ENCODE measurements at regions not wholly inside any gene's neighbourhood (a gene's known extent, or its start where the extent isn't known, plus 50 kb on each side); places are given as distances from the start of the nearest gene placed in this dataset.

- no peaks in the 10 kb centered on the region for H3K9me3 ChIP-seq
- no peak overlapping the region for H3K27ac ChIP-seq
- no peak overlapping the region for H3K4me3 ChIP-seq
- H3K27me3 ChIP-seq = no peaks in the 10 kb centered on the region
- intact Hi-C loops (cut with DNase I) = no loop called here
- H3K36me3 ChIP-seq = no peaks in the 10 kb centered on the region
- no peaks in the 10 kb centered on the region for H3K4me1 ChIP-seq
- TF ChIP-seq POLR2AphosphoS5 (IDR thresholded peaks at IDR 0.05; ENCODE audit: insufficient read depth in 1 of 2, low read depth in 1 of 2) (no peak), POLR2A (IDR thresholded peaks at IDR 0.05) (no peak), CTCF (IDR thresholded peaks at IDR 0.05) (no peak)
- DNase-seq (ENCODE audit: extremely low spot score in 2 of 2) = no peak
Measured at GRCh38 chr1:99500541-99500940, 145.4 kb upstream of the PALMD start.

- H3K9me3 ChIP-seq = no peaks in the 10 kb centered on the region
- no peak for TF ChIP-seq POLR2AphosphoS5 (IDR thresholded peaks at IDR 0.05; ENCODE audit: insufficient read depth in 1 of 2, low read depth in 1 of 2)
- TF ChIP-seq CTCF (IDR thresholded peaks at IDR 0.05) = no peak
- TF ChIP-seq POLR2A (IDR thresholded peaks at IDR 0.05) = no peak
- intact Hi-C loops (cut with DNase I) = no loop called here
- no peak overlapping the region for H3K27ac ChIP-seq
- no peak overlapping the region for H3K4me3 ChIP-seq
- no peaks in the 10 kb centered on the region for H3K4me1 ChIP-seq
- no peaks in the 10 kb centered on the region for H3K36me3 ChIP-seq
- no peak for DNase-seq (ENCODE audit: extremely low spot score in 2 of 2)
- no peaks in the 10 kb centered on the region for H3K27me3 ChIP-seq
Measured at GRCh38 chr1:99501871-99502270, 144.0 kb upstream of the PALMD start.

DNA sequence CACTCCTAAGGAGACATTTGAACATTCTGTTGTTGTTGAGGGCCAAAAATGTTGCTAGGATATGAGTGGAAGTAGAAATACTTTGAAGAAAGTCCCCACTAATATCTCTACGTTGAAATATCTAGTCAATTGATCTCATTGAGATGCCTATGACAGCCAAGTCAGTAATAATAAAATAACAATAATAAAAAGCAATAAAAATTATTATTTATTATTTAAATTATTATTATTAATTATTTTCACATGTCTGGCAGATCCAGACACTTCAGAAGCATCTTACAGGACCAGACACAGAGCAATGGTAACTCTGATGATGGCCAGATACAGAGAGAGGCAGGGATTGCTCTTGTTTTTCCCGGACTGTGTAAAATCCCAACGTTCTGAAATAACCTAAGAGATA is 143.5 kb upstream of the PALMD start:
- Histone ChIP-seq H3K4me3 (no peak overlapping the region), H3K36me3 (no peaks in the 10 kb centered on the region), H3K27ac (no peak overlapping the region), H3K9me3 (no peaks in the 10 kb centered on the region), H3K27me3 (no peaks in the 10 kb centered on the region), H3K4me1 (no peaks in the 10 kb centered on the region)
- DNase-seq (ENCODE audit: extremely low spot score in 2 of 2) = no peak
- TF ChIP-seq POLR2A (IDR thresholded peaks at IDR 0.05) = no peak
- no peak for TF ChIP-seq POLR2AphosphoS5 (IDR thresholded peaks at IDR 0.05; ENCODE audit: insufficient read depth in 1 of 2, low read depth in 1 of 2)
- no peak for TF ChIP-seq CTCF (IDR thresholded peaks at IDR 0.05)
- intact Hi-C loops (cut with DNase I) = no loop called here

DNA sequence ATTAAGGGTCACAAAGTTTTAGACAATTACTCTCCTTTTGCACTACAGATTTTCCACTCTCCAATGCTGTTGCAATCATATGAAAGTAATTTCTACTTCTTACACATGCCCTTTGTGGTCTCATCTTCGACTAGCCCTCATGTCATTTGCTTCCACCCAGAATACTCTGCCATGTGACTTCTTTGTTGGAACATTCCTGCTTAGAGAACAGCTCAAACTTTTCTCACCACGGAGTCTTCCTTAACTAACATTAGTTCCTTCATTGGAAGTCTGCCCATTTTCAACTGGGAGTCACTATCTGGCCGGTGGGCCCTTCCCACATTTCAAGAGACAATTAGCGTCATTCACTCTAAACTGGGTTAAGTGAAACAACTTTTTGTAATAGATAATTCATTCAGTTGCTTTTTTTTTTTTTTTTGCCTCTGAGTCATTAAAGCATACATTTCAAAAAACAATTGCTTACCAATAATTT is 142.6 kb upstream of the PALMD start:
- no peak for TF ChIP-seq CTCF (IDR thresholded peaks at IDR 0.05)
- no peak for TF ChIP-seq POLR2A (IDR thresholded peaks at IDR 0.05)
- no peak for TF ChIP-seq POLR2AphosphoS5 (IDR thresholded peaks at IDR 0.05; ENCODE audit: insufficient read depth in 1 of 2, low read depth in 1 of 2)
- no peak overlapping the region for H3K27ac ChIP-seq
- H3K4me3 ChIP-seq = no peak overlapping the region
- no peaks in the 10 kb centered on the region for H3K36me3 ChIP-seq
- intact Hi-C loops (cut with DNase I) = no loop called here
- no peak for DNase-seq (ENCODE audit: extremely low spot score in 2 of 2)
- H3K9me3 ChIP-seq = no peaks in the 10 kb centered on the region
- no peaks in the 10 kb centered on the region for H3K4me1 ChIP-seq
- no peaks in the 10 kb centered on the region for H3K27me3 ChIP-seq

DNA sequence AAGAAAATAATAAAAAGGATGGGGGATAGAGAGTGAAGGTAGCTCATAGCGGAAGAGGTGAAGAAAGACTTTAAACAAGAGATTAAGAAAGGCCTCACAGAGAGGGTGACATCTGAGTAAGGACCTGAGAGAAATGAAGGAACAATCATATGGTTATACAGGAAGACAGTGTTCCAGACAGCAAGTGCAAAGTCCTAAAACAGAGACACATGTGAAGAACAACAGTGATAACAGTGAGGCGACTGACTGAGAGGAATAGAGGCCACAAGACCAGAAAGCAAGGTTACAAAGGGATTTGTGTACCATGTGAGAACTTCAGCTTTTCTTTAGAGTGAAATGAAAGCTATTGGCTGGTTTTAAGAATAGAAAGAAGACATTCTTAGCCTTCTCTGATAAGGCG is 141.6 kb upstream of the PALMD start:
- H3K36me3 ChIP-seq = no peaks in the 10 kb centered on the region
- DNase-seq (ENCODE audit: extremely low spot score in 2 of 2) = no peak

More for the DNA sequence above, 141.6 kb upstream of the PALMD start:
- H3K4me3 ChIP-seq = no peak overlapping the region
- H3K27ac ChIP-seq = no peak overlapping the region
- no peaks in the 10 kb centered on the region for H3K9me3 ChIP-seq
- H3K27me3 ChIP-seq = no peaks in the 10 kb centered on the region
- intact Hi-C loops (cut with DNase I) = no loop called here
- TF ChIP-seq CTCF (IDR thresholded peaks at IDR 0.05) (no peak), POLR2A (IDR thresholded peaks at IDR 0.05) (no peak), POLR2AphosphoS5 (IDR thresholded peaks at IDR 0.05; ENCODE audit: insufficient read depth in 1 of 2, low read depth in 1 of 2) (no peak)
- no peaks in the 10 kb centered on the region for H3K4me1 ChIP-seq

Data from vagina (tissue), 2 donors.